ENCODE measurements at regions not wholly inside any gene's neighbourhood (a gene's known extent, or its start where the extent isn't known, plus 50 kb on each side); places are given as distances from the start of the nearest gene placed in this dataset.

DNA sequence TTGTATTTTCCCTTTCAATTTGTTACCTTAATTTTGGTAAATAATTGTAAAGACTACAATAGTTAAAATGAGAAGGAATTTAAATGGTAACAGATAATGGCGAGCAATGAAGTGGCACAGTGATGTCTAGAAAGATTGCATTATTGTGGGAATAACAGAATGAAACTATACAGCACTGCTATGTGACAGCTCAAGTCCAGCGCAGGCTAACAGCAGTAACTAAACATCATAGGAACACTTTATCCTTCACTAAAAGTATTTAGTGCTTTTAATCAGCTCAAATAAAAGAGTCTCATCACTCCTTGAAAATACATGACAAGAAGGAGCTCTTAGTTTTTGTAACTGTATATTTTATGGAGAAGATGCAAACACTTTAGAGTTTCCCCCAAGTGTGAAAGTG, 190.8 kb downstream of the TENT5A start:
- ATAC-seq (no peak), DNase-seq (ENCODE audit: low spot score) (no peak)
- Histone ChIP-seq H3K36me3 (ENCODE audit: insufficient read depth) (no peaks in the 10 kb centered on the region), H3K4me1 (ENCODE audit: insufficient read depth) (peaks cover 15% of the 10 kb centered on the region; the same call in 1 of the 2 replicates), H2AFZ (no peak overlapping the region), H4K20me1 (replicated peaks; ENCODE audit: insufficient read depth) (no peaks in the 10 kb centered on the region), H3F3A (replicated peaks; ENCODE audit: low read depth) (no peaks in the 10 kb centered on the region), H3K9me2 (ENCODE audit: insufficient read depth) (no peaks in the 10 kb centered on the region), H3K4me2 (no peak overlapping the region), H3K27me3 (ENCODE audit: insufficient read depth) (no peaks in the 10 kb centered on the region), H3K27ac (ENCODE audit: low read depth) (no peak overlapping the region), H3K4me3 (no peak overlapping the region), H3K79me2 (replicated peaks; ENCODE audit: insufficient read depth) (no peaks in the 10 kb centered on the region)
- Mint-ChIP-seq H3K4me3 (no peak overlapping the region), H3K36me3 (ENCODE audit: low read depth) (no peaks in the 10 kb centered on the region), H3K27ac (no peak overlapping the region), H3K4me1 (peaks cover 14% of the 10 kb centered on the region; the same call in 2 of the 3 replicates), H3K9me3 (peaks cover 2% of the 10 kb centered on the region; the same call in 1 of the 3 replicates), H3K27me3 (ENCODE audit: insufficient read depth, low read depth, poor library complexity) (no peaks in the 10 kb centered on the region)
- TF ChIP-seq ZNF331 (CRISPR knock-in tag; IDR thresholded peaks at IDR 0.05; ENCODE audit: low read depth) (no peak), STAT1 (IDR thresholded peaks at IDR 0.05; ENCODE audit: unreplicated experiment) (no peak), CREB1 (CRISPR knock-in tag; IDR thresholded peaks at IDR 0.05; ENCODE audit: low read depth) (no peak), POLR2AphosphoS5 (IDR thresholded peaks at IDR 0.05; ENCODE audit: low read depth) (no peak), NANOG (IDR thresholded peaks at IDR 0.05; ENCODE audit: borderline replicate concordance) (no peak), EZH2 (IDR thresholded peaks at IDR 0.05; ENCODE audit: low read depth, unreplicated experiment) (no peak), JUNB (IDR thresholded peaks at IDR 0.05; ENCODE audit: unreplicated experiment) (no peak), ZNF114 (CRISPR knock-in tag; IDR thresholded peaks at IDR 0.05) (no peak), EZH2phosphoT487 (IDR thresholded peaks at IDR 0.05; ENCODE audit: unreplicated experiment) (no peak)
- TF ChIP-seq, protein P1, sequence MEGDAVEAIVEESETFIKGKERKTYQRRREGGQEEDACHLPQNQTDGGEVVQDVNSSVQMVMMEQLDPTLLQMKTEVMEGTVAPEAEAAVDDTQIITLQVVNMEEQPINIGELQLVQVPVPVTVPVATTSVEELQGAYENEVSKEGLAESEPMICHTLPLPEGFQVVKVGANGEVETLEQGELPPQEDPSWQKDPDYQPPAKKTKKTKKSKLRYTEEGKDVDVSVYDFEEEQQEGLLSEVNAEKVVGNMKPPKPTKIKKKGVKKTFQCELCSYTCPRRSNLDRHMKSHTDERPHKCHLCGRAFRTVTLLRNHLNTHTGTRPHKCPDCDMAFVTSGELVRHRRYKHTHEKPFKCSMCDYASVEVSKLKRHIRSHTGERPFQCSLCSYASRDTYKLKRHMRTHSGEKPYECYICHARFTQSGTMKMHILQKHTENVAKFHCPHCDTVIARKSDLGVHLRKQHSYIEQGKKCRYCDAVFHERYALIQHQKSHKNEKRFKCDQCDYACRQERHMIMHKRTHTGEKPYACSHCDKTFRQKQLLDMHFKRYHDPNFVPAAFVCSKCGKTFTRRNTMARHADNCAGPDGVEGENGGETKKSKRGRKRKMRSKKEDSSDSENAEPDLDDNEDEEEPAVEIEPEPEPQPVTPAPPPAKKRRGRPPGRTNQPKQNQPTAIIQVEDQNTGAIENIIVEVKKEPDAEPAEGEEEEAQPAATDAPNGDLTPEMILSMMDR (conservative IDR thresholded peaks at IDR 0.05; ENCODE audit: low read depth in 2 of 2), result no peak
- TF ChIP-seq, protein P2, sequence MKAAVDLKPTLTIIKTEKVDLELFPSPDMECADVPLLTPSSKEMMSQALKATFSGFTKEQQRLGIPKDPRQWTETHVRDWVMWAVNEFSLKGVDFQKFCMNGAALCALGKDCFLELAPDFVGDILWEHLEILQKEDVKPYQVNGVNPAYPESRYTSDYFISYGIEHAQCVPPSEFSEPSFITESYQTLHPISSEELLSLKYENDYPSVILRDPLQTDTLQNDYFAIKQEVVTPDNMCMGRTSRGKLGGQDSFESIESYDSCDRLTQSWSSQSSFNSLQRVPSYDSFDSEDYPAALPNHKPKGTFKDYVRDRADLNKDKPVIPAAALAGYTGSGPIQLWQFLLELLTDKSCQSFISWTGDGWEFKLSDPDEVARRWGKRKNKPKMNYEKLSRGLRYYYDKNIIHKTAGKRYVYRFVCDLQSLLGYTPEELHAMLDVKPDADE (IDR thresholded peaks at IDR 0.05), result no peak
- TF ChIP-seq, protein P3, sequence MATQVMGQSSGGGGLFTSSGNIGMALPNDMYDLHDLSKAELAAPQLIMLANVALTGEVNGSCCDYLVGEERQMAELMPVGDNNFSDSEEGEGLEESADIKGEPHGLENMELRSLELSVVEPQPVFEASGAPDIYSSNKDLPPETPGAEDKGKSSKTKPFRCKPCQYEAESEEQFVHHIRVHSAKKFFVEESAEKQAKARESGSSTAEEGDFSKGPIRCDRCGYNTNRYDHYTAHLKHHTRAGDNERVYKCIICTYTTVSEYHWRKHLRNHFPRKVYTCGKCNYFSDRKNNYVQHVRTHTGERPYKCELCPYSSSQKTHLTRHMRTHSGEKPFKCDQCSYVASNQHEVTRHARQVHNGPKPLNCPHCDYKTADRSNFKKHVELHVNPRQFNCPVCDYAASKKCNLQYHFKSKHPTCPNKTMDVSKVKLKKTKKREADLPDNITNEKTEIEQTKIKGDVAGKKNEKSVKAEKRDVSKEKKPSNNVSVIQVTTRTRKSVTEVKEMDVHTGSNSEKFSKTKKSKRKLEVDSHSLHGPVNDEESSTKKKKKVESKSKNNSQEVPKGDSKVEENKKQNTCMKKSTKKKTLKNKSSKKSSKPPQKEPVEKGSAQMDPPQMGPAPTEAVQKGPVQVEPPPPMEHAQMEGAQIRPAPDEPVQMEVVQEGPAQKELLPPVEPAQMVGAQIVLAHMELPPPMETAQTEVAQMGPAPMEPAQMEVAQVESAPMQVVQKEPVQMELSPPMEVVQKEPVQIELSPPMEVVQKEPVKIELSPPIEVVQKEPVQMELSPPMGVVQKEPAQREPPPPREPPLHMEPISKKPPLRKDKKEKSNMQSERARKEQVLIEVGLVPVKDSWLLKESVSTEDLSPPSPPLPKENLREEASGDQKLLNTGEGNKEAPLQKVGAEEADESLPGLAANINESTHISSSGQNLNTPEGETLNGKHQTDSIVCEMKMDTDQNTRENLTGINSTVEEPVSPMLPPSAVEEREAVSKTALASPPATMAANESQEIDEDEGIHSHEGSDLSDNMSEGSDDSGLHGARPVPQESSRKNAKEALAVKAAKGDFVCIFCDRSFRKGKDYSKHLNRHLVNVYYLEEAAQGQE (IDR thresholded peaks at IDR 0.05; ENCODE audit: unreplicated experiment), result no peak
- TF ChIP-seq, protein P4, sequence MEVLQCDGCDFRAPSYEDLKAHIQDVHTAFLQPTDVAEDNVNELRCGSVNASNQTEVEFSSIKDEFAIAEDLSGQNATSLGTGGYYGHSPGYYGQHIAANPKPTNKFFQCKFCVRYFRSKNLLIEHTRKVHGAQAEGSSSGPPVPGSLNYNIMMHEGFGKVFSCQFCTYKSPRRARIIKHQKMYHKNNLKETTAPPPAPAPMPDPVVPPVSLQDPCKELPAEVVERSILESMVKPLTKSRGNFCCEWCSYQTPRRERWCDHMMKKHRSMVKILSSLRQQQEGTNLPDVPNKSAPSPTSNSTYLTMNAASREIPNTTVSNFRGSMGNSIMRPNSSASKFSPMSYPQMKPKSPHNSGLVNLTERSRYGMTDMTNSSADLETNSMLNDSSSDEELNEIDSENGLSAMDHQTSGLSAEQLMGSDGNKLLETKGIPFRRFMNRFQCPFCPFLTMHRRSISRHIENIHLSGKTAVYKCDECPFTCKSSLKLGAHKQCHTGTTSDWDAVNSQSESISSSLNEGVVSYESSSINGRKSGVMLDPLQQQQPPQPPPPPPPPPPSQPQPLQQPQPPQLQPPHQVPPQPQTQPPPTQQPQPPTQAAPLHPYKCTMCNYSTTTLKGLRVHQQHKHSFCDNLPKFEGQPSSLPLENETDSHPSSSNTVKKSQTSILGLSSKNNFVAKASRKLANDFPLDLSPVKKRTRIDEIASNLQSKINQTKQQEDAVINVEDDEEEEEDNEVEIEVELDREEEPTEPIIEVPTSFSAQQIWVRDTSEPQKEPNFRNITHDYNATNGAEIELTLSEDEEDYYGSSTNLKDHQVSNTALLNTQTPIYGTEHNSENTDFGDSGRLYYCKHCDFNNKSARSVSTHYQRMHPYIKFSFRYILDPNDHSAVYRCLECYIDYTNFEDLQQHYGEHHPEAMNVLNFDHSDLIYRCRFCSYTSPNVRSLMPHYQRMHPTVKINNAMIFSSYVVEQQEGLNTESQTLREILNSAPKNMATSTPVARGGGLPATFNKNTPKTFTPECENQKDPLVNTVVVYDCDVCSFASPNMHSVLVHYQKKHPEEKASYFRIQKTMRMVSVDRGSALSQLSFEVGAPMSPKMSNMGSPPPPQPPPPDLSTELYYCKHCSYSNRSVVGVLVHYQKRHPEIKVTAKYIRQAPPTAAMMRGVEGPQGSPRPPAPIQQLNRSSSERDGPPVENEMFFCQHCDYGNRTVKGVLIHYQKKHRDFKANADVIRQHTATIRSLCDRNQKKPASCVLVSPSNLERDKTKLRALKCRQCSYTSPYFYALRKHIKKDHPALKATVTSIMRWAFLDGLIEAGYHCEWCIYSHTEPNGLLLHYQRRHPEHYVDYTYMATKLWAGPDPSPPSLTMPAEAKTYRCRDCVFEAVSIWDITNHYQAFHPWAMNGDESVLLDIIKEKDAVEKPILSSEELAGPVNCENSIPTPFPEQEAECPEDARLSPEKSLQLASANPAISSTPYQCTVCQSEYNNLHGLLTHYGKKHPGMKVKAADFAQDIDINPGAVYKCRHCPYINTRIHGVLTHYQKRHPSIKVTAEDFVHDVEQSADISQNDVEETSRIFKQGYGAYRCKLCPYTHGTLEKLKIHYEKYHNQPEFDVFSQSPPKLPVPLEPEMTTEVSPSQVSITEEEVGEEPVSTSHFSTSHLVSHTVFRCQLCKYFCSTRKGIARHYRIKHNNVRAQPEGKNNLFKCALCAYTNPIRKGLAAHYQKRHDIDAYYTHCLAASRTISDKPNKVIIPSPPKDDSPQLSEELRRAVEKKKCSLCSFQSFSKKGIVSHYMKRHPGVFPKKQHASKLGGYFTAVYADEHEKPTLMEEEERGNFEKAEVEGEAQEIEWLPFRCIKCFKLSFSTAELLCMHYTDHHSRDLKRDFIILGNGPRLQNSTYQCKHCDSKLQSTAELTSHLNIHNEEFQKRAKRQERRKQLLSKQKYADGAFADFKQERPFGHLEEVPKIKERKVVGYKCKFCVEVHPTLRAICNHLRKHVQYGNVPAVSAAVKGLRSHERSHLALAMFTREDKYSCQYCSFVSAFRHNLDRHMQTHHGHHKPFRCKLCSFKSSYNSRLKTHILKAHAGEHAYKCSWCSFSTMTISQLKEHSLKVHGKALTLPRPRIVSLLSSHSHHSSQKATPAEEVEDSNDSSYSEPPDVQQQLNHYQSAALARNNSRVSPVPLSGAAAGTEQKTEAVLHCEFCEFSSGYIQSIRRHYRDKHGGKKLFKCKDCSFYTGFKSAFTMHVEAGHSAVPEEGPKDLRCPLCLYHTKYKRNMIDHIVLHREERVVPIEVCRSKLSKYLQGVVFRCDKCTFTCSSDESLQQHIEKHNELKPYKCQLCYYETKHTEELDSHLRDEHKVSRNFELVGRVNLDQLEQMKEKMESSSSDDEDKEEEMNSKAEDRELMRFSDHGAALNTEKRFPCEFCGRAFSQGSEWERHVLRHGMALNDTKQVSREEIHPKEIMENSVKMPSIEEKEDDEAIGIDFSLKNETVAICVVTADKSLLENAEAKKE (CRISPR knock-in tag; IDR thresholded peaks at IDR 0.05), result no peak

All from GM23338 (cell line).